Activated naive CD8-positive, alpha-beta T cell treated with anti-CD3 and anti-CD28 coated beads, Interleukin-2, amount 50 U/mL, for 24 hours (primary cell): ENCODE measurements at regions not wholly inside any gene's neighbourhood (a gene's known extent, or its start where the extent isn't known, plus 50 kb on each side); places are given as distances from the start of the nearest gene placed in this dataset.
"Not testable (repeated sequence)": the region's sequence is repeated elsewhere in the genome, so short reads cannot be mapped to it uniquely, and the experiment has no call there.

ENCODE experiments used
- ATAC-seq: fragments of 150-1000 bp; cut with Tn5 transposase; one replicate; pipeline ENCODE4 v1.10.0; 2021
- DNase-seq: peaks from one replicate; pipeline ENCODE4 v3.0.0; 2021
- H3K27ac Mint-ChIP-seq: one replicate; pipeline ENCODE4 v1.8.0; 2021; ENCODE audit warnings: mild to moderate bottlenecking, mixed read lengths
- H3K27me3 Mint-ChIP-seq: one replicate; pipeline ENCODE4 v1.8.0; 2021; ENCODE audit warnings: mixed read lengths
- H3K36me3 Mint-ChIP-seq: one replicate; pipeline ENCODE4 v1.8.0; 2021; ENCODE audit warnings: low read depth, mixed read lengths
- H3K4me1 Mint-ChIP-seq: one replicate; pipeline ENCODE4 v1.8.0; 2021; ENCODE audit warnings: mixed read lengths
- H3K4me3 Mint-ChIP-seq: one replicate; pipeline ENCODE4 v1.8.0; 2021; ENCODE audit warnings: mild to moderate bottlenecking, moderate library complexity, mixed read lengths
- H3K9me3 Mint-ChIP-seq: one replicate; pipeline ENCODE4 v1.8.0; 2021; ENCODE audit warnings: mixed read lengths

DNA sequence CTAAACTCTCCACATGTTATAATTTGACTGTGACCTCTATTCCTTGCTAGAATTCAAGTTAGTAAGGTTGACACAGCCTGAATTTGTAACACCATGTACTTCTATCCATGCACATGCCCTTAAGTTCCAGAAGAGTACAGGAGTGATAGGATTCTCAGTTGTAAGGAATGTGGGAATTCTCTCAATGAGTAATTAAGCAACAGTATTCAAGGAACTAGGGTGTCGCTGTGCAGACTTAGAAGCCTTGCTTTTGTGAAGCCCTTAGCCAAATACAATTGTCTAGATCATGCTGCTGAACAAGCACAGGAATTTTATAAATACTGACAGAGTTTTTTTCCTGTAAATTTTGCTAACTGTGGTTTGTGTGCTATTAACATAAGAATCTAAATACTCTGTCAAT is 276.3 kb upstream of the PTBP2 start:
- Mint-ChIP-seq H3K27ac (no peak overlapping the region), H3K36me3 (no peaks in the 10 kb centered on the region), H3K27me3 (peaks cover 1% of the 10 kb centered on the region), H3K4me1 (no peaks in the 10 kb centered on the region), H3K4me3 (no peak overlapping the region), H3K9me3 (peaks cover 8% of the 10 kb centered on the region)
- ATAC-seq (no peak), DNase-seq (no peak)

DNA sequence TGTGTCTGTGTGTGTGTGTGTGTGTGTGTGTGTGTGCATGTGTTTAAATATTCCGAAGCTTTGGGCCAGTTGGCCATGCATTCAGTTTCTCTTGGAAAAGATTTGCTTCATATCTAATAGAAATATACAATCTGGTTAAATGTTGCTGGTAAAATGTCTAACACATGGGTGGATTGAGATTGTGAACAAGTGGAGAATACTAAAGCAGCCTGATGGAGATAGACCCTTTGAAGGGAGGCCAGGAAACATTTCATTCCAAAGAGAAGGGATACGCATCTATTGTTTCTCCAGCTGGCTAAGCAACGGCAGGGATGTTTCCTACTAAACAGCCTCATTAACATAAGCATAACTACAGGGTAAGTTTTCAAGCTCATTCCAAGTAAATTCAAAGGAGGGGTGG is 257.5 kb upstream of the PTBP2 start:
- Mint-ChIP-seq H3K9me3 (peaks cover 8% of the 10 kb centered on the region), H3K27ac (no peak overlapping the region), H3K27me3 (no peaks in the 10 kb centered on the region), H3K4me3 (no peak overlapping the region), H3K36me3 (no peaks in the 10 kb centered on the region), H3K4me1 (no peaks in the 10 kb centered on the region)
- ATAC-seq (no peak), DNase-seq (no peak)

DNA sequence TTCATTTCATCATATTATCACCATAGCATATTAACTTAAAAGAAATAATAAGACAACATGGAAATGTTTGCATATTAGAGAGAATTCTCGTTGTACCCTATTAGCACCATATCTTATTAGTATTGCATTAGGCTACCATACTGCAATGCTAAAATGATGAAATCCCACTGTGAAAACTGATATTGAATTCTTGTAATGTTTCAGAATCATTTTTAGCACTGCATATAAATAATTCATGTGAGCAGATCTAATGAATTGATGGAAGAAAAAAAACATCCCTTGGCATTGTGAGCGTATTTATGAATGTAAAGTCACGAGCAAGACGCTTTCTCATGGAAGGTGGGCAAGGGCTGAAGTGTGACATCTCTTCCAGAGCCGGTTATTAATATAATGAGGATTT is 257.1 kb upstream of the PTBP2 start:
- DNase-seq (no peak), ATAC-seq (no peak)
- no peak overlapping the region for H3K4me3 Mint-ChIP-seq
- peaks cover 8% of the 10 kb centered on the region for H3K9me3 Mint-ChIP-seq
- H3K27ac Mint-ChIP-seq: no peak overlapping the region
- H3K36me3 Mint-ChIP-seq: no peaks in the 10 kb centered on the region
- H3K27me3 Mint-ChIP-seq: no peaks in the 10 kb centered on the region
- H3K4me1 Mint-ChIP-seq: no peaks in the 10 kb centered on the region

DNA sequence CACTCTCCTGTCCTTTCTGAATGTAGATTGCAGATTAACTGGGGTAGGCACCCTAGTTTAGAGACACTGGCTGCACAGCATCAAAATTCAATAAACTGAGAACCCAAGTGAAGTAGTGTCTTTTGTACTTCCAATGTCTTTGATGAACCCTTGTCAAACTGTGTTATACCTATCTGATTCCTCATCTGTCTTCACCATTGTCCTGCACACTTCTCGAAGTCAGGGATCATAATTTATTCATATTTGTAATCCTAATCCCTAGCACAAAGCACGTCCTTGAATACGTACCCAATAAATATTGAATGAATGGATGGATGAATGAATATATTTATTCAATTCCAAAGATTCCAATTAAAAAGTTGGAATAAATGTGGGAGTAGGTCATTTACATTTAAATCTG is 256.6 kb upstream of the PTBP2 start:
- no peaks in the 10 kb centered on the region for H3K4me1 Mint-ChIP-seq
- ATAC-seq: no peak

DNA sequence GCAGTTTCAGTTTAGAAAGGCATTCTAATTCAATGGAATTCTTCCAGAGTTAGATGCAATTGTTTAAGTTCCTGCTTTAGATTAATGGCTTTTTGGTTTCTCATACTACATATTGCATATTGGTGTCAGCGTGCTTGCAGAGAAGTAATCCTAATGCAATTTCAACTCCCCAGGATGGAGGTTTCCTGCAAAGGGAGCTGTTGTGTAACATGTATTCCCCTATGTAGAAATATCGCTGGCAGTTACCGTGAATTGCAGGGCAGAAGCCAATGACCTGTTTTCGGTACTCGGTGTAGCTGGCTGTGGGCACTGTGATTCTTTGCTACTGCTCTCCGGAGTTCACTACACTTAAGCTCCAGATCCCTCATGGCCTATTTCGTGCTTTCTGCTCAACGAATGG is 256.1 kb upstream of the PTBP2 start:
- Mint-ChIP-seq H3K4me1 (no peaks in the 10 kb centered on the region), H3K27ac (no peak overlapping the region), H3K9me3 (peaks cover 7% of the 10 kb centered on the region), H3K4me3 (no peak overlapping the region), H3K36me3 (no peaks in the 10 kb centered on the region), H3K27me3 (no peaks in the 10 kb centered on the region)
- no peak for DNase-seq
- ATAC-seq: no peak

More for the DNA sequence above, 256.6 kb upstream of the PTBP2 start:
- H3K4me3 Mint-ChIP-seq: no peak overlapping the region
- H3K36me3 Mint-ChIP-seq: no peaks in the 10 kb centered on the region
- H3K27me3 Mint-ChIP-seq: no peaks in the 10 kb centered on the region
- H3K27ac Mint-ChIP-seq: no peak overlapping the region
- peaks cover 8% of the 10 kb centered on the region for H3K9me3 Mint-ChIP-seq
- no peak for DNase-seq

DNA sequence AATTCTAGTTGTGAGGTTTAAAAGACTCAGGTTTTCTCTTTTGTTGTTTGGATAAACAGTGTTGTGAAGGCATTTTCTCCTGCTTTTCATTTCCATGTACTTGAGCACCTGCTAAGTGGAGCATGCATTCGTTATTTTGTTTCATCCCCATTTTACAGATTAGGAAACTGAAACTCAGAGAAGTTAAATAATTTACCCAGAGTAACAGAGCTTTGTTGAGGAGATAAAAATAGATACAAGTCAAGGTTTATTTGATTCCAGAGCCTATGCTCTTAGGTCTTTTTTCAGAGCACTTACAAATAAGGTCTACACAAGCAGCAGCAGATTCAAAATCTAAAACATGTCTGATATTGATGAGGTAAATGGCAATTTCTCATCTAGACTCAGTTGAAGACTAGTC is 254.7 kb upstream of the PTBP2 start:
- Mint-ChIP-seq H3K36me3 (no peaks in the 10 kb centered on the region), H3K27me3 (no peaks in the 10 kb centered on the region), H3K9me3 (peaks cover 5% of the 10 kb centered on the region), H3K4me1 (no peaks in the 10 kb centered on the region), H3K27ac (no peak overlapping the region), H3K4me3 (no peak overlapping the region)
- no peak for DNase-seq
- ATAC-seq: no peak

DNA sequence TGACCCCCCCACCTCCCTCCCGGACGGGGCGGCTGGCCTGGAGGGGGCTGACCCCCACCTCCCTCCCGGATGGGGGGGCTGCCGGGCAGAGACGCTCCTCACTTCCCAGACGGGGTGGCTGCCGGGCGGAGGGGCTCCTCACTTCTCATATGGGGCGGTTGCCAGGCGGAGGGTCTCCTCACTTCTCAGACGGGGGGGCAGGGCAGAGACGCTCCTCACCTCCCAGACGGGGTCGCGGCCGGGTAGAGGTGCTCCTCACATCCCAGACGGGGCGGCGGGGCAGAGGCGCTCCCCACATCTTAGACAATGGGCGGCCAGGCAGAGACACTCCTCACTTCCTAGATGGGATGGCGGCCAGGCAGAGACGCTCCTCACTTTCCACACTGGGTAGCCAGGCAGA is 251.9 kb upstream of the PTBP2 start:
- ATAC-seq, H3K4me3 Mint-ChIP-seq, H3K4me1 Mint-ChIP-seq, DNase-seq, H3K27me3 Mint-ChIP-seq, H3K9me3 Mint-ChIP-seq, H3K27ac Mint-ChIP-seq, H3K36me3 Mint-ChIP-seq: not testable (repeated sequence)

DNA sequence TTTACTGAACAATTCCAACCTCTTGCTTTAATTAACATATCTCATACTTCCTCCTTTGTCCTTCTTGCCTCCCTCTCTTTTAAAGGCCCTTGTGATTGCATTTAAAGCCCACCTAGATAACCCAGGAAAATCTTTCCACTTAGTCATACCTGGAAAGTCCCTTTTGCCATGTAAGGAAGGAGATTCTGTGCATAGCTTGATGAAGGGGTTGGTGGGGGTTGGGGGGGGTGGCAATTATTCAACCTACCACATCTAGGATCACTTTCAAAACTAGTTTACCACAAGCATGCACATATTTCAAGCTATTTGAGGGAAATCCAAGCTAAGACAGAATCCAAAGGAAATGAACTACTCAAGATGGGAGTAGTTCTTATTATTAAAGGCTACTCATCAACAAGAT is 249.1 kb upstream of the PTBP2 start:
- Mint-ChIP-seq H3K36me3 (no peaks in the 10 kb centered on the region), H3K9me3 (peaks cover 5% of the 10 kb centered on the region), H3K27ac (no peak overlapping the region), H3K27me3 (no peaks in the 10 kb centered on the region), H3K4me1 (peaks cover 2% of the 10 kb centered on the region), H3K4me3 (no peak overlapping the region)
- no peak for ATAC-seq
- DNase-seq: no peak

DNA sequence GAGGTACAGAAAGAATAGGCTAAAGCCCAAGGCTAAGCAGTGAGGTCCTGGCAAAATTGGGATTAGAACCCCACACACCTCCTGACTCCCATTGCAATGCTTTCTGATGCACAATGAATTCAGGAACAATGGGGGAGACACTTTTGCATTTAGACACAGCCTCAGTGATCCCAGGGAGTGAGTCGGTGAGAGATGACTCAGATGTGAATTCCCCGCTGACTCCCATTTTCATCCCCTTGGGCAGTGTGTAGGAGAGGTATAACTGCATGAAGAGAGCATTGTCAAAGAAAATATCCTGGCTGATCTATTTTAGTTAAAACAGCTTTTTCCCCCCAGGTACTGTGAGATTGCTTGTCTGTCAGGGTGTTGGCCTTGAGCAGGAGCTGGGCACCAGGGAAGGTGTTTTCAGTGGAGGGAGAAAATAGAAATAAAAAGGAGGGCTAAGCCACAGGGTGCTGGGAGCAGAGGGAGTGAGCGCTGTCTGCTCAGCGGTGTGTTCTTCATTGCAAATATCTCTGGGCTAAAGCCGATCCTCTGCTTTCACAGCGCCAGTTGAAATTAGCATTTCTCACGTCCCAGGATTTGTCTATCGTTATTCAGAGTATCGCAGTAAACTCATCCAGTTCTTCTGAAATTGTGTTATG is 247.7 kb upstream of the PTBP2 start:
- H3K4me3 Mint-ChIP-seq: no peak overlapping the region
- H3K27me3 Mint-ChIP-seq: no peaks in the 10 kb centered on the region

DNA sequence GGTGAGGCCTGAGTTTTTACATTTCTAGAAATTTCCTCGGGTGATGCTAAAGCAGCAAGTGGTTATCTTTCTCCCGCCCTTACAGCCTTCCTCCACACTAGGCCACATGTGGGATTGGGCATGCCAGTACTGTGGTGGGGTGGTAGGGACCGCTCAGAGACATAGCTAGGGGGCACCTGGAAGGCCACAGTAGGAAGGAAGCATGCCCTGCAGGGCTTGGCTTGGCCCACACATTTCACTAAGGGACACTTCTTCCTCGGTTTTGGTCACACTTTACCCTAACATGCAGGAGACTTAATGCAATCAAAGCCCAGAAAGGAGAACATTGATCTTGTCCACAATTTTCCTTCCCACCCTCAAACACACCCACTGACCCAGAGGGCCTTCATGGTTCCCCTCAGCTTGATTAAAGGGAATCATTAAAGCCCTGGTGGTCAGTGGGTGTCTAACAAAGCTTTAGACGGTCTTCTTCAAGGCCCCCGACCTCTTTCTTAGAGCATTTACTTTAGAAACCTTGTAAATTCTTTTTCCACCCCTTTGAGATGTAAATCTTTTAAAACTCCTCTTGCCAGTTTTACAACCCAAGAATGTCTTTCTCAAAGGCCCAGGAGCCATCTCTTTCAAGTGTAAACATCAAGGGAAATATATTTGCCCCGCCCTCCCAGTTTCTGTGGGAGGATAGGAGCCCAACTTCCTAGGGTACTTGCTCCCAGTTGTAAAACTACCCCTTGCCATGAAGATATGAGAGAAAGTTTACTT is 246.4 kb upstream of the PTBP2 start:
- Mint-ChIP-seq H3K4me1 (peaks cover 2% of the 10 kb centered on the region), H3K27me3 (no peaks in the 10 kb centered on the region), H3K9me3 (no peaks in the 10 kb centered on the region), H3K36me3 (no peaks in the 10 kb centered on the region), H3K27ac (no peak overlapping the region), H3K4me3 (no peak overlapping the region)
- ATAC-seq (no peak), DNase-seq (no peak)

More for the DNA sequence above, 247.7 kb upstream of the PTBP2 start:
- H3K4me1 Mint-ChIP-seq: peaks cover 2% of the 10 kb centered on the region
- peaks cover under 1% of the 10 kb centered on the region for H3K9me3 Mint-ChIP-seq
- DNase-seq (no peak), ATAC-seq (no peak)
- no peaks in the 10 kb centered on the region for H3K36me3 Mint-ChIP-seq
- H3K27ac Mint-ChIP-seq: no peak overlapping the region

DNA sequence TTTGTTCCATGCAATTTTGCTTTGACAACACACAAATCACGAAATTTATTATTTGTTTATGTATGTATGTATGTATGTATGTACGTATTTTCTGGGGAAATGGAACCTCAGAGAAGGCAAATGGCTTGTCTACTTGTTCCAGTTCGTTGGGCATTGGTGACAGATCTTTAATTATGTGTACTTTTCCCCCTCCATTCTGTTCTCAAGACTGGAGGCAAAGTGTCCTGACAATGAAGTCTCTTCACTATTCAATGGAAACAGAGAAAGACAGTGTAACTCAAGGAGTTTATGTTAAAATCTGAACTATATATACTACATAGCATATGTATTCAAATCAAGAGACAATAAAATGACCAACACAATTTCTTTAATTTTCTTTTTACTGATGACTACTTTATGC is 245.7 kb upstream of the PTBP2 start:
- Mint-ChIP-seq H3K27ac (no peak overlapping the region), H3K4me1 (peaks cover 2% of the 10 kb centered on the region), H3K36me3 (no peaks in the 10 kb centered on the region), H3K27me3 (peaks cover 2% of the 10 kb centered on the region), H3K4me3 (no peak overlapping the region), H3K9me3 (no peaks in the 10 kb centered on the region)
- no peak for DNase-seq
- no peak for ATAC-seq

DNA sequence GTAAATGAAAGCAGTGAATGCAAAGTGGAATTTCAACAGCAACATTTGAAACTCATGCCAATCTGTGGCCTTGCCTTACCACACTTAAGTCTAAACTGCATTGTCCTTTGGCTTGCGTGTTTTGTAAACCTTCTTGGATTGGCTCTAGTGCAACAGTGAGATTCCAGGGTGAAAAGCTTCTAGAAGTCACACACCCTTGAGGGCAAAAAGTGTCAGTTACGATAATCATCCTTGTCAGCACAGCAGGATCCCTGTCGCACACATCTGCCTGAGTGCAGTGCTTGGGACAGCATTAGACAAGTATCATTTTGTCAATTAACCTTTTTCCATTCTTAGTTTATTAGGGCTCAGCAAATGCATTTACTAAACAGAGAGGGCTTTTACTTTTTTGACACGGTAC is 243.4 kb upstream of the PTBP2 start:
- peaks cover 2% of the 10 kb centered on the region for H3K27me3 Mint-ChIP-seq
- H3K27ac Mint-ChIP-seq: no peak overlapping the region
- no peaks in the 10 kb centered on the region for H3K36me3 Mint-ChIP-seq
- H3K4me3 Mint-ChIP-seq: no peak overlapping the region
- no peak for DNase-seq
- H3K4me1 Mint-ChIP-seq: no peaks in the 10 kb centered on the region
- no peak for ATAC-seq
- H3K9me3 Mint-ChIP-seq: no peaks in the 10 kb centered on the region

DNA sequence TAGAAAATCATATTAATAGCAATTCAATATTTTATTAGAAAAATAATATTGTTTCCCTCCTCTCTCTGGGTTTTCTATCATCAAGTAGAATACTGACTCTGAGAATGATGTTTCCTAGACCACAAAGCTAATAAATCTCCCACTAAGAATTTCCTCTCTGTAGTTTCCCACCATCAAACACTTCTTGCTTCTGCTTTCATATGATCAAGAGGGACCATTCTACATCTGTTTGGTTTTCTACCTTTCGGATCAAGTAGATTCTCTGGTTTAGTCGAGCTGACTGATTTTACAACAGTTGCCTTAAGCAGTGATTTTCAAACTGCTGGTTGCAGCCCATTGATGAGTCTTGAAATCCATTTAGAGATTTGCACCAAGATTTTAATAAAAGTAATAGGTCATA is 240.2 kb upstream of the PTBP2 start:
- DNase-seq: no peak
- Mint-ChIP-seq H3K9me3 (no peaks in the 10 kb centered on the region), H3K4me3 (no peak overlapping the region), H3K27me3 (peaks cover 2% of the 10 kb centered on the region), H3K4me1 (no peaks in the 10 kb centered on the region), H3K36me3 (no peaks in the 10 kb centered on the region), H3K27ac (no peak overlapping the region)
- ATAC-seq: no peak

DNA sequence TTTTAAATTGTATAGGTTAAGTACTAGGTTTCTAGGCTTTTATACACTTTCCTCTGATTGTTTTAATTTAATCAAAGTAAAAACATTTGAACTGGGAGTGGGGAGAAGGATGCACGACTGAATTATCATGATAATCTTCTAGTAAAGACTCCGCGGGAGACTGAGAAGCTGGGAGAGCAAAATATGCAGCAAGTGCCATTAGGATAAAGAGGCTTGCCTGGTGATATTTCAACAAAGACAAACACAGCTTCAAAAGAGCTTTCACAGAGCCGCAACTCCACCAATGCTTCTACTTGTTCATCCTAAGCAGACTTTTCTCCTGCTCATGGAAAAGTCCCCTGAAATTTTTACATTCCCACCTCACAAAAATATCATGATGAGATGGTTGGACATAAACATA is 239.0 kb upstream of the PTBP2 start:
- Mint-ChIP-seq H3K4me1 (no peaks in the 10 kb centered on the region), H3K36me3 (no peaks in the 10 kb centered on the region), H3K27me3 (peaks cover 2% of the 10 kb centered on the region), H3K27ac (no peak overlapping the region), H3K9me3 (no peaks in the 10 kb centered on the region), H3K4me3 (no peak overlapping the region)
- ATAC-seq (no peak), DNase-seq (no peak)

DNA sequence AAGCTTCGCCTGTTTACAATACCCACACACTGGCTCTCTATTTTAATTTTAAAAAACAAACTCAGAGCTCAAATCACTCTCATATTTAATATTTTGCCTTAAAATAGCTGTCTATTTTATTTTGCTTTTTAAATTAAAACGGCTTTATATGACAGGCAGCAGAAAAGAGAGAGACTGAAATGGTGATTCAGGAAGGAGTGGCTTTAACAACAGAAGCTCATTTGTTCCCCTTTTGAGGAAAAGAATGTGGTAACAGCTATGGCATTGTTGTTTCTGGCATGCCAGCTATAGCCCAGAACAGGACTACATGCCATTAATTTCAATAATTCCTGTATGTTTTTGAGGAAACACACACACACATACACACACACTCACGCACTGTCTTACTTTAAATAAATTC is 234.2 kb upstream of the PTBP2 start:
- Mint-ChIP-seq H3K4me1 (no peaks in the 10 kb centered on the region), H3K27ac (no peak overlapping the region), H3K36me3 (no peaks in the 10 kb centered on the region), H3K27me3 (no peaks in the 10 kb centered on the region), H3K9me3 (no peaks in the 10 kb centered on the region), H3K4me3 (no peak overlapping the region)
- ATAC-seq: no peak
- no peak for DNase-seq
